Sciatic nerve (tissue), 2 donors: ENCODE measurements at regions not wholly inside any gene's neighbourhood (a gene's known extent, or its start where the extent isn't known, plus 50 kb on each side); places are given as distances from the start of the nearest gene placed in this dataset.

Source experiments
- ATAC-seq: fragments of 200-7000 bp; cut with Tn5 transposase; one replicate; pipeline ENCODE4 v1.9.1; 2020; ENCODE audit warnings: mild to moderate bottlenecking, moderate library complexity
- DNase-seq: peaks from one replicate; pipeline ENCODE4 v3.0.0-alpha.2; 2020; ENCODE audit warnings: low spot score
- intact Hi-C: fragments of 100-400 bp; cut with DNase I; formaldehyde crosslinking; loops from one replicate; pipeline ENCODE4 v1.14.2; 2022
- donor health status: DM: no; HTN: no; CAD: no.
- donor health status: DM: no; HTN: no; CAD: no.

DNA sequence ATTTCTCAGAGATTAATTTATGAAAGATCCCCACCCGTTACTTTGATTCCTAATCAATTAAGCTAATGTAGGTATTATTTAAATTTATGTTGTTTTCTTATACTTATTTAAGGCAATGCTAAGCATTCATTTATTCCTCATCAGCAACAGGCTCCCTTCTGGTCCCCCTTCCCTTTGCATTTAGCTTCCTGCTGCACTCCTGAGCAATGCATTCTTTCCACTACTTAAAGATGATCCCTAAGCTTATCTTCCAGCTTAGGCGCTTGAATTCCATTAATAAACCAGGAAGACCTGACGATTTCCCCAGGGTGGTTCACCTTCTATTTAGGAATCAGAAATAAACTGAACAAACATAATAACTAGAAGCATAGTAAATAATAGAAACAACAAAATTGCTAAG lies 1003.1 kb downstream of the FSTL5 start:
- ATAC-seq (no peak), DNase-seq (no peak)
- intact Hi-C loops, result no loop called here

DNA sequence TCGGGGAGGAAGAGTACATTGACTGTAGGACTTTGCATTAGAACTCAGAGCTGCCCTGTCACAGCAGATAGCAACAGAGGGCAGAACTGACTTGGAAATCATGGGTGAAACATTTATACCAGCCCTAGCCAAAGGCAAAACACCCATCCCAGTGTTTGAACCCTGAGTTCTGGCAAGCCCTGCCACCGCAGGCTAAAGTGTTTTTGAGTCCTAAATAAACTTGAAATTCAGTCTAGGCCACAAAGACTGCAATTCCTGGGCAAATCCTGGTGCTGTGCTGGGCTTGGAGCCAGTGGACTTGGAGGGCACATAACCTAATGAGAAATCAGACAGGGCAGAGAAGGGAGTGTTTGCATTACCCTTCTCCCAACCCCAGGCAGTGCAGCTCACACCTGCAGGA lies 1015.7 kb downstream of the FSTL5 start:
- ATAC-seq (no peak), DNase-seq (no peak)
- intact Hi-C loops, result no loop called here

DNA sequence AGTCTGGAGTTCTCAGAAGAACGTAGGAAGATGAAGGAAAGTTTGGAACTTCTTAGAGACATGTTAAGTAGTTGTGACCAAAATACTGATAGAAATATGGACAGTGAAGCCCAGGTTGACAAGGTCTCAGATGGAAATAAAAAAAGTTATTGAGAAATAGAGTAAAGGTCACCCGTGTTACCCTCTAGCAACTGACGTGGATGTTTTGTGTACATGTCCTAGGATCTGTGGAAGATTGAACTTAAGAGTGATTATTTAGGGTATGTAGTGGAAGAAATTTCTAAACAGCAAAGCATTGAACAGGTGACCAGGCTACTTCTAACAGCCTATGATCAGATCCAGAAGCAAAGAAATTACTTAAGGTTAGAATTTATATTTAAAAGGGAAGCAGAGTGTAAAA lies 1020.4 kb downstream of the FSTL5 start:
- ATAC-seq (no peak), DNase-seq (no peak)
- intact Hi-C loops, result no loop called here

DNA sequence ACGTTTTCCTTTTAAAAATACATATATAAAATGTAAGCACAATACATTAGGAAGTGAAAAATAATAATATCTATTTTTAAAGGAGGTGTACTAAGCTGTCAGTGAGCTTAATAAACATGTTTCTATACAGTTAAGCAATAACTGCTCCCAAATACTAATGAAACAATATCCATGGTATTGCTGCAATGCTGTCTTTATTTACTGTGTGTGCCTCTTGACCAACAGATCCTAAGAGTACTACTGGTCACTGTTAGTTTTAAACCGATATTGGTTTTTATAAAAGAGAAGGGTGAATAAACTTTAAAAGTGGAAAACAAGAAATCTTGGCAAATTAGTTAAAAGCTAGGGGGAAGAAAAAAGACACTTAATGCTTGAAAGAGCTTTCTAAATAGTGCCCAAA lies 1029.0 kb downstream of the FSTL5 start:
- intact Hi-C loops, result no loop called here
- no peak for ATAC-seq
- no peak for DNase-seq

DNA sequence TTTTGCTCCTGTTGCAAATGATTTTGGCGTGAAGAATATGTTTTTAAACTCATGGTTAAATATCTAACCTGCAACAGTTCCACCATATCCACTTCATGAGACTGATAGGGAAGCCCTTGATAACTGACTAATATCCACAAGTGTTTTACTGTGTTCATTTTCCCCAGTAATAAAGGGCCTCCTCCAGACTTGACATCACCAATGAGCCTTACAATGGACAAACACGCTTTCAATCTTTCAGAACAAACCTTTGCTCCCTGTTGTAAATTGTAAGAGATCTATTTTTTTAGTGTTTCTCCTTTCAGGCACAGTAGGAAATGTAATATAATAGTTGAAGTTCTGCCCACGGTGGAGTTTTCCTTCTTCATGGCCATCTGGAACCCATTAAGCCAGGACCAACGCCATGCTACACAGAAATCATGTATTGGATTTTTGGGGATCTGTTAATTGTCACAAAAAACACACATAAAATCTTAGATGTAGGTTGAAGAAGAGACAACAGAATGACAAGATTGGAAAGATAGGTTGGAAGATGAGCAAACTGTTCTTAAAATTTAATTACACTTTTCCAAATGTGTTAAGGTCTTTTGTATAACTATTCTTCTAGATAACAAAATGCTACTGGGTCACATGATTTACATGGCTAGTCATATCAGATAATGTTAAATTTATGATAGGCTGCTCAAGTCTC lies 1030.1 kb downstream of the FSTL5 start:
- intact Hi-C loops, result no loop called here
- ATAC-seq, result no peak

DNA sequence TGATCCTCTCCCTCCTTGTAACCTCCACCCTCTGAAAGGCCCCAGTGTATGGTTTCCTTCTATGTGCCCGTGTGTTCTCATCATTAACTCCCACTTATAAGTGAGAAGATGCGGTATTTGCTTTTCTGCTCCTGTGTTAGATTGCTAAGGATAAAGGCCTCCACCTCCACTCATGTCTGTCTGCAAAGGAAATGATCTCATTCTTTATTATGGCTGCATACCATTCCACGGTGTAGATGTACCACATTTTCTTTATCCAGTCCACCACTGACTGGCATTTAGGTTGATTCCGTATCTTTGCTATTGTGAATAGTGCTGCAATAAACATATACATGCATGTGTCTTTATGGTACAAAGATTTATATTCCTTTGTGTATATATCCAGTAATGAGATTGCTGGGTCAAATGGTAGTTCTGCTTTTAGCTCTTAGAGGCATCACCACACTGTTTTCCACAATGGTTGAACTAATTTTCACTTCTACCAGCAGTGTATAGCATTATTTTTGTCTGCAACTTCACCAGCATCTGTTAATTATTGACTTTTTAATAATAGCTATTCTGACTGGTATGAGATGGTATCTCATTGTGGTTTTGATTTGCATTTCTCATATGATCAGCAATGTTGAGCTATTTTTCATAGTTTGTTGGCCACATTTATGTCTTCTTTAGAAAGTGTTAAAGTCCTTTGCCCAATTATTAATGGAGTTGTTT lies 1030.9 kb downstream of the FSTL5 start:
- intact Hi-C loops, result no loop called here
- DNase-seq, result no peak
- no peak for ATAC-seq

More for the DNA sequence above, 1030.1 kb downstream of the FSTL5 start:
- no peak for DNase-seq

DNA sequence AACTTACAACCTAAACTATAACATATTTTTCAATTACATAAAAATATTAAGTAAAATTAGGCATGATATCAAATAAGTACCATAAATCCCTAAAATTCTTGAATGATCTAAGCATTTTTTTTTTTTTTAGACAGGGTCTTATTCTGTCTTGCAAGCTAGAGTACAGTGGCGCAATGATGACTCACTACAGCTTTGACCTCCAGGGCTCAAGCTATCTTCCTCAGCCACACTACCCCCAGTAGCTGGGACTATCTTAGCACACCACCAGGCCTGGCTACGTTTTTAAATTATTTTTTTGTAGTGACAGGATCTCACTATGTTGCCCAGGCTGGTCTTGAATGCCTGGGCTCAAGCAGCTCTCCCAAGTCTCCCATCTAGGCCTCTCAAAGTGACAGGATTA lies 1042.3 kb downstream of the FSTL5 start:
- DNase-seq (no peak), ATAC-seq (no peak)
- intact Hi-C loops, result no loop called here

DNA sequence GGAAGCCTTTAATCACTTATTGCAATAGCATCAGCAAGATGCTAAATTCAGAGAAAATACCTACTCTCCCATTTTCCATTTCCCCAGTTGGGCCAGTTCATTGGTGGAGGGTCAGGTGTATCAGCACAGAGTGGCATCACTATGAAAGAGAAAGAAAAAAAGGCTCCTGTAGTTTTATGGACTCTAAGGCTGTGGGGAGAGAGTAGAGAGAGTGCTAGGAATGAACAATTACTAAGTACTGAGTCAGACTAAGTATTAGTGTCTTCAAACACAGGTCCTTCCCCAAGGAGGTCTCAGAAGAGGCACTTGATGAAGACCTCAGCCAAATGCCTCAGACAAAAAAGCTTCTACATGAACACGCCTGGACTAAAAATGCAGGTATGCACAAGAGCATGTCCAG lies 1061.9 kb downstream of the FSTL5 start:
- intact Hi-C loops, result no loop called here
- DNase-seq (no peak), ATAC-seq (no peak)

DNA sequence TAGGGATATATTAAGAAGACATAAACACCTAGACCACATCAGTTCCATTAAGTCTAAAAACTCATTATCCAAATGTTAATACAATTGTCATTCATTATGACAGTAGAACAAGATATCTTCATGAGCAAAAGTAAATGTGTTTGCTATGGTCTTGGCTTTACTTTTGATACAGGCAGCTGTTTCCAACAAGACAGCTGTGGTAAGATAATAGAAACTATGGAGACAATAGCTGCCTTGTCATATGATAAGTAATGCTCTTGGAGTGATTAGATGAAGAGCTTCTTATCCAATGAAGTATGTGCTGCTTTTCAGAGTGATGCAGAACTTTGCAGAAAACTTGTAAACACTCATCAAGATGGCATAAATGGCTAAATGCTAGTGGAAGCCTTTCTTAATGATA lies 1066.0 kb downstream of the FSTL5 start:
- intact Hi-C loops, result no loop called here
- DNase-seq (no peak), ATAC-seq (no peak)

DNA sequence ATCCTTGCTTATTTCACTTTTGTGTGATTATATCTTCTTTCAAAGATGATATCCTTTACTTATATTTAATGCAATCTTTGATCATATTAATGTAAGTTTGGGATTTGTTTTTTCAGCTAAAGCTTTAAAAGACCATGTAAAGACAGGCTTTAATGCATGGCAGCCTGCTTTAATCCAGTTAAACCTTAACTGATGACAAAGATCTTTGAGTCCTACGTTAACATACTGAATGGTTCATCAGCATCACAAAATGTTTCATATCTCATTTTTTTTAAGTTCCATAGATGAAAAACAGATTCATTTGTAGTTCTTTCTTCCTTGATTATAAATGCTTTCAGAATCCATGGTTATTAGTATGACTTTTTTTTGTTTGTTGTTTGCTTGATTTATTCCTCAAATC lies 1102.8 kb downstream of the FSTL5 start:
- DNase-seq, result no peak
- intact Hi-C loops, result no loop called here
- no peak for ATAC-seq
